Left forelimb (tissue), 1 donor: ENCODE measurements at regions not wholly inside any gene's neighbourhood (a gene's known extent, or its start where the extent isn't known, plus 50 kb on each side); places are given as distances from the start of the nearest gene placed in this dataset.

ENCODE experiments used
- DNase-seq: peaks from one replicate; pipeline ENCODE4 v3.0.0-alpha.2; 2018; ENCODE audit warnings: low spot score

DNA sequence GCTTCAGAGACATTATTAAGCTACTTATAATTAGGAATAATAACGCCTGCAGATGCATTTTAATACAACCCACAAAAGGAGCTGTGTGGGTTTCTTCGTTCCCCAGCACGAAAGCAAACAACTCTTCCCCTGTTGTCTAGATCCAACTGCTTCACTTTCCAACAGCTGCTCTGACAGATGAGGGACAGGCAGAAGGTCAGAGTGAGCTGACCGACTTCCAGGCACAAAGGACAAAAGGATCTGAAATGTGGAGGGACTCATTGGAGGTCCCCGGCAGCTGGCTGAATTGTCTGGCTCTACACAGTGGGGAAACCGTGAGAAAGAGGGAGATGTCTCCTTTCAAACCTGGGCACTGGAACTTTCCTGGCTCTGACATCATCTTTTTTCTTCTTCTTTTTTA lies 79.1 kb upstream of the ALDH1B1 start:
- no peak for DNase-seq

DNA sequence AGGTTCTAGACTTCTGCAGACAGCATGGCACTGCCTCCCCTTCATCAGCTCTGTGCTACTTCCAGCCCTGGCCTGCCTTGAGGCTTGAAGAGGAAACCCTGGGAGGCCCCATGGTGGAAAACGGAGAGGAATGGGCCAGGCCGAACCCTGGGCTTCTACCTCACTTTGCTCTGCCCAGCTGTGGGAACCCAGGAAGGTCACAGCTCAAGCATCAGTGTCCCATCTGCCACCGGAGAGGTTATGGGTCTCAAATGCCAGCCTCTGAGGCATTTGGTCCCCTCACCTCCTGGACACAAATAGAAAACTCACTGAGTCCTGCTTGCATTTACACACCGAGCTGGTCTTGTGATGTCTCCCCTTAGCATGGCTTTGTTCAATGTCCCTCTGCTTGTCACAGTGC lies 80.1 kb upstream of the ALDH1B1 start:
- DNase-seq, result no peak

DNA sequence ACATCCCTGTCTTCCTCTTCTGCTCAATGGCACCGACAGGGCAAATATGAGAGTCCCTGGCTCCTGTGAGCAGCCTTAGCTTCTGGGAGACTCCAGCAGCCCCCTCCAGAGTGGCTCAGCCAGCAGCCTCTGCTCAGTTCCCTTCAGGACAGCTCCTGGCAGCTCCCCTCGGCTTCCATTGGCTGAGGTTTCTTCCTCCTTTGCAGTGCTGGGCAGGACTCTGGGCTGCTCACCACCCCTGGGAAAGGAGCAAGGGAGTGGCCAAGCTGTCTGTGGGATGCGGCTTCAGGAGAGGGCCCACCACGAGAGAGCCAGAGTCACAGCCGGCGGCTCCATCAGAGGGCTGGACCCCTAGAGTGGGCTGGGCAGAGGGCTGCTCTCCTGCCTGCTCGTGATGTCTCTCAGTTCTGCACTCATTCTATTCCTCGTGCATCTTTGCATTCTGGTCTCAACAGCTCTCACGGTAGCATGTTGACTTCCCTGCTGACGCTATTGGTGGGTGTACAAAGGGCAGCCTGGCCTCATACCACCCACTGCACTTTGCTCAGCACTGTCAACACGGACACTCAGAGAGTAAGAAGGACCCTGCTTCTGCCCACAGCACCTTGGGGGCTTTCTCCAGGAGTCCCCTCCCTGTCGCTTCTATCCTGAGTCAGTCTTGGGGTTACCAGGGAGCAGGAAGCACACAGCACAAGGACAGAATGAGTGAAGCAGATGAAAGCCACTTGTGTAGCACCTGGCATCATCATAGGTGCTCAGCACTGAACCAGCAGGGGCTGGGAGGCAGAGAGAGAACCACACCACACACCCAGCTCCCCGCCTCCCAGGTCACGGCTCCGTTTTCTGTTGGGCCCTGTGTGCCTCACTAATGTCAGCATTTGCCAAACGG lies 80.9 kb upstream of the ALDH1B1 start:
- DNase-seq, result no peak

DNA sequence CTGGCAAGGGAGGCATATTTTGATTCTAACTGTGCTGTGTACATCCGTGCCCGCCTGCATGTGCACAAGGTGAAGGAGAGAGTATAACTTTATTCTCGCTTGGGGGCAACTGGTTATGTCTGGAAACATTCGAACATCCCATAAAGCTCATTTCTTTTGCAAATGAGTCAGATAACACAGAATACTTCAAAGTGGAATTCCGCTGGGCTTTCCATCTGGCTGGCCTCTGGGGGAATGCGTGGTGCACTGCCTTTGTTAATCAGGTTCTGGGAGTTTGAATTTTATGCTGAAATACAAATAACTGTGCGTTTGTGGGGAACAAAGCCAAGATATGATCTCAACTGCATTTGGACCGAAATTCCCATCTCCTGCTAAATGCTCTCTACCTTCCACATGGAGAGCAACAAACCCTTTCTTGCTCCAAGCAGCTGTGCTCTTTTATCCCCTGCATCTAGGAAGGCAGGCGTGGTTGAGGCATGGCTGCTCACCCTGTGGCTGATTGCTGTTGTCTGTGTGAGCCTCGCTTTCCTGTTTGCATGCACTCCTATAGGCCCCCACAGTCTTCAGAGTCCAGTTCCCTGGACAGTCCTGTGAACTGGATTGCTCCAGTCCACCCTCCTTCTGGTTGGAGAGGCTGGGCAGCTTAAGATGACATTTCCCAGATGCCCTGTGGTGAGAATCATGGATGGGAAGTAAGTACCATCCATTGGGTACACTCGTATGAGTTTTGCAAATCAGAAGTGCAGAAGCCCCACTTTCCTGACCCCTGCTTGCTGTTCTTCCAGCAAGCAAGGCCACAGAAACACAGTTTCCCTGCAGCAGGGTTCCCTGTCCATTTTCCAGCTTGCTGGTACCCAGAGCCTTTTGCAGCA lies 82.9 kb upstream of the ALDH1B1 start:
- DNase-seq, result no peak

DNA sequence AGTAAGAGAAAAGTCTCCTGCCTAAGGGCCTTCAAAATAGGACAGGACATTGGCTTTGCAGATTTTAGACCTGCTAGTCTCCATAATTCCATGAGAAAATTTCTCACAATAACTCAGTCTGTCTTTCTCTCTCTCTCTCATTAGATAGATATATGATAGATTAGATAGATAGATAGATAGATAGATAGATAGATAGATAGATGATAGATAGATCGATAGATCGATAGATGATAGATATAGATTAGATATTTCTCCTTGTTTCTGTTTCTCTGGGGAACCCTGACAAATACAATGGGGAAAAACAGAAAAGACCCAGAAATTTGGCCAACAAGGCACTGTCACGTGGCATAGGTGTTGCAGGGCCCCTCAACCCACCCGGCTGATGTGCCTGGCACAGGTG lies 84.4 kb upstream of the ALDH1B1 start:
- DNase-seq, result no peak

DNA sequence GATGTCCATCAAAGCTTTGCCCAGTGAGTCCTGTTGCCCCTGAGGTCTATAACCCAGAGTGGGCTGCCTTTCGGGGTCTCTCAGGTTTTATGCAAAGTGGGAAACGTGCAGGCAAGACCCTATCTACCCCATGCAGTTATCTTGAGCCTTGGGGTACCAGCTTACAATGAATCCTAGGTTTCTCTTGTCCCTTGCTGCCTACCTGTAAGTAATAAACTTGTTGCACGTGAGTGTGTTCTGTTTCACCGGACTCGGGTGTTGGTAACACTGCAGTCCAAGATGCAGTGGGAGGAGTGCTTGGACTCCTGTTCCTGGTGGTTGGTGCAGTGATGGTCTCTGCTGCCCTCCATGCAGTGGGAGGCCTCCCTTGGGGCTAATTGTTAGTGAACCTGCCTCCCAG lies 85.6 kb upstream of the ALDH1B1 start:
- no peak for DNase-seq

DNA sequence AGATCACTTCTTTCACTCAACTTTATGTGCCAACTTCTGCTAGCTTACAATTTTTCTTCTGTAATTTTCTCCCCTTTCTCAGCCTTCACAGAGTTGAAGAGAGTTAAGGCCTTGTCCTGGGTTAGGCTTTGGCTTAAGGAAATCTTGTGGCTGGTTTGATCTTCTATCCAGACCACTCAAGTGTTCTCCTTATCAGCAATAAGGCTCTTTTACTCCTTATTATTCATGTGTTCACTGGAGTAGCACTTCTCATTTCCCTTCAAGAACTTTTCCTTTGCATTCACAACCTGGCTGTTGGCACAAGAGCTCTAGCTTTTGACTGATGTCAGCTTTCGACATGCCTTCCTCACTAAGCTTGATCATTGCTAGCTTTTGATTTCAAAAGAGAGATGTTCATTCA lies 86.9 kb upstream of the ALDH1B1 start:
- DNase-seq, result no peak

DNA sequence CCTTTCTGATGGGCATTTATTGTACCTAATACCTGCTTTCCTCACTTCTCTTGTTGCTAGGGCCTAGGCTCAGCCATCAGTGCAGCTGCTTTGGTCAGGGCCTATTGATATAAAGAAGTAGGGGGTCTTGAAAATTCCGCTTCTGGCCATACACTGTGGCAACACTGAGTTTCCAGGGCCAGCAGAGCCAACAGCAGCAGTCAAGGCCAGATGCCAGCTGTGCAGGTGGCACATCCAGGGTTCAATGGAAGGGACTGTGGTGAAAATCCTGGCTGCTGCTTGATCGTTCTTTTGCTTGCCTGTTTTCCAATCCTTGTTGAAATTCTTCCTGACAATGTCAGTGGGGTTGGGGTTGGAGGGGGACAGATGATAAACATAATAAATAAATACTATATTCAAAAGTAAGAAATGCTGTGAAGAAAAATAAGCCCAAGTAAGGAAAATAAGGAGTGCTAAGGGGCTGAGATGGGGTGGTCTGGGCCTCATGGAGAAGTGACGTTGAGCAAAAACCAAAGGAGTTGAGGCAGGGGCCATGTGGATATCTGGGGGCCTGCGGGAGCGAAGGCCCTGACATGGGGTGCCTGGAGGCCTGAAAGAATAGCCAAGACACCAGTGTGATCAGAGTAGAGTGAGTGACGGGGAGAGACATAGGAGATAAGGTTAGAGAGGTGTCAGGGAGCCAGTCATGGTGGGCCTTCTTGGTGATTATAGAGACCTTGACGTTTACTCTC lies 91.0 kb upstream of the ALDH1B1 start:
- peak; percentile 37 for DNase-seq

DNA sequence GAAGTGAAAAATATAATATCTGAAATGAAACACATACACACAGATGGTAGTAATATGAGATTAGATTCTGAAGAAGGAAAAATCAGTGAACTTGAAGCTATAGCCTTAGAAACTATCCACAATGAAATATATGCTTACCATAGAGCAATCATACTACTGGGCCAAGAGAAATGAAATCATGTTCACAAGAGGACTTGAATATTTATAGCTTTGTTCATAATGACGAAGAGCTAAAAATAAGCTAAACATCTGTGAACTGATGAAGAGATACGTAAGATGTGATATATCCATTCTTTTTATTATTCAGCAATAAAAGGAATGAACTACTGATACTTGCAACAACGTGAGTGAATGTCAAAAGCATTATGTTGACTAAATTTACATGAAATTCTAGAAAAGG lies 92.6 kb upstream of the ALDH1B1 start:
- DNase-seq, result no peak

DNA sequence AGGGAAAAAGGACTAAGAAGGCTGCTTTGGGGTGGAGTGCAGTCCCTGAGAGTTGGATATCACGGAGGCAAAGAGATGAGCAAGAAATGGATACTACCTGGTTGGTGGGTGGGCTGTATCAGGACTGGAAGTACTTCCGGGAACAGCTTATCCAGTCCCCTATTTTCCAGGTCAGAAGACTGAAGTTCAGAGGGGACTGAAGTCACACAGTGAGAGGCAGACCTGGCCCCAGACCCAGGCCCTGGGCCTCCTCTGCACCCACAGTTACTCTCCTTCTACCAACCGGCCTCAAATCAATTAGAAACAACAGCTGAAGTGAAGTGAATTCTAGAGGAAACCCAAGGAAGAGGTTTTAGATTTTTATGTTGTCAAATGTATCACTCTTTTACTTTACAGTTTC lies 93.6 kb upstream of the ALDH1B1 start:
- DNase-seq, result no peak

DNA sequence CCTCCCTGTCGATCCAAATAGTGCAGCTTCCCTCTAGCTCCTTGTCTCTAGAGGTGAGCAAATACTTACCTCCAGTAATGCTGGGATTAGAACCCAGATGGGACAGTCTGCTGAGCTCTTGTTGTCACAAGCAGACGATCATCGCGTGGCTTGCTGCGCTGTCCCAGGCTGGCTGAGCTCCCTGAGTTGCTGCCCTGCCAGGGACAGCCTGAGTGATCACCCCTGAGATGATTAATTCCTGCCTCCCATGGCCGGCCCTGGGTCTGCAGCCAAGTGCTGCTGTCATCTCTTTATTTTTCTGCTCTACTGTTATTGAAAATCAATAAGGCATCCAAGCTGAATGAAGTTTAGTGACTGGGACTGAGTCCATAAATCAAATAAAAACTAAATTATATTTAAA lies 94.0 kb upstream of the ALDH1B1 start:
- DNase-seq, result peak; percentile 53

DNA sequence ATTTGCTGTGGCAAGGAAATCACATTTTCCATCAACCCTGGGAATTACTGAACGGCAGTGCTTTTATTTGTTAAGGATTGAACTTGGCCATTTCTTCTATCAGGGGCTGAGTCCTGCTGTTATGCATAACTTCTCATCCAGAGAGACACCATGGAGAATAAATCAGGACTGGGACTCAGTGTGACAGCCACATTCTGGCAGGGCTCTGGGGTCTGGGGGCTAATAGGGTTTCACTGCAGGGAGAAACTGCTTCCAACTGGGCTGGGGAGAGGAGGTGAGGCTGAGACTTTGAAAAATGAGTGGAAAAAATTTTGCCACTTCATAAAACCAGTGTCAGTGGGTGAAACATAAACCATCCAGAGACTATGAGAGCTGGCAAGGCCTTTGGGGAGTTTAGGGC lies 95.7 kb upstream of the ALDH1B1 start:
- peak; percentile 25 for DNase-seq

DNA sequence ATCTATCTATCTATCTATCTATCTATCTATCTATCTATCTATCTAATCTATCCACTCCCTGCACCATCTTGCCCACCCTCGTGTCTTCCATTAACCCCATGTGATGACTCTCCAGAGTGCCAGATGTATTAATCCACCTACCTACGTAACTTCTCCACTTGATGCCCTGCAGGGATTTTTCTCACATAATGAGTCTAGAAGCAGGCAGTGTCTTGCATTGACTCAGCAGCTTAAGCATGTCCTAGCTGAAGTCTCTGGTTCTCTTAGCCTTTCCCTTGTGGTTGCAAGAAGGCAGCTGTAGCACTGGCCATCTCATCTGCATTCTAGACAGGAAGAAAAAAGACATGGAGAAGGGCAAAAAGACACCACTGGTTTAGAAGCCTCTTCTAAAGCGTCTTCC lies 96.7 kb upstream of the ALDH1B1 start:
- DNase-seq, result peak; percentile 11

DNA sequence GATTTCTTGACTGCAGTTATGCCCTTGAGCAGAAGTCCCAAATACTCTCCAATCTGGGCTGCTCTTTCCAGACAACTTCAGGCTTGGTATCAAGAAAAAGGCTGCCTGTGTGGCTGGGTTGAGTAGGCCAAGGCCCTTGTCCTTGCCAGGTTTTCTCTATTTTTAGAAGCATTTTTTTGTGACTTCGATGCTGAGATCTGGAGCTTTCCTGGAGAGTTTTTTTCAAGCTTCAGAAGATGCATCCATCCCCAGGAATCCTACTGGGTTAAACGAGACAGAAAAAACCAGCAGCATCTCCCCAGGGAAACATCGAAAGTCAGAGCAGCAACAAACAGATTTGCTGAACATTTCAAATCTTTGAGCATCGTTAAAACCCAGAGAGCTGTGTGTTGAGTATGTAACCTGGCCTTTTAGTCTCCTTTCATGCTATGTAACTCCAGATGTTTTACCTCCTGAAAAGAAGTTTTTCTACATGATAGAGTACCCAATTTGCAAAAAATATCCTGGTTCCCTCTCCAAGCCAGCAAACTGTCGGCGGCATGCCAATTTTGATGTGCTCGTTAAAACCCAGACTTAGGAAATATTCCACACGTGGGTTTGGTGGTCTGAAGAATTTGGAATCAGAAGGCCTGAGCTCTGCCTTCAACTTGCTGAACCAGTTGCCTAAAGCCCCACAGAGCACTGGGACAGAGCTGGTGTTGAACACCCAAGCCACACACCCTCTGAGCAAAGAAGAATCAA lies 98.1 kb upstream of the ALDH1B1 start:
- peak; percentile 42 for DNase-seq

DNA sequence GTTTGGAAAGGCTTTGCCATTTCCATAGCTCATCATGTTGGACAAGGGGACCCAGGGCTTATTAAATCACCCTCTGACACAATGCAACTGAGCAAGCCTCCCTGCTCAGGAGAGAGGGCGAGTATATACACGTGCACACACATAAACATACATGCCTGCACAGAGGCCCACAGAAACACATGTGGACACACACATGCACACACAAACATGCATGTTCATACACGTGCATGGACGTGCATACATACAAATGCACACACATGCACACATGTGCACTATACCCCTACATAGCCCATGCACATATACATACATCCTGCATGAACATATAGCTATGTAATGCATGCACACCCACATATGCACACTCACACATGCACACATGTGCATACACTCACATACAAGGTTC lies 99.5 kb upstream of the ALDH1B1 start:
- no peak for DNase-seq

DNA sequence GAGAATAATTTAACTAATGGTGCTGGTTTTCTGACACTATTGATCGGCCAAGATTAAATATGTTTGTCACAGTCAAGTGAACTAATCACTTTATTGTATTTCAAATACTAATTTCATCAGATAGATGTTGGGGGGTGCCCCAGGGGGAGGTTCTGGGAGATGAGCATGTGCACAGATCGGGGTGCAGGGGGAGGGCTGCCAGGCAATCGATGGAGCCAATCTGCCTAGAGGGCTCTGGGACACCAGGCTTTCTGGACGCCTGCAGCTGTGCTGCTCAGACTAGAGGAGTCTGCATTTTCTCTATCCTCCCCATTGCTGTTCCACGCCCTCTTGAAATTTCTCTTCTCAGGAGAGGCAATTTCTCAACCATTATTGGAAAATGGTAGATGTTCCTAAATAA lies 100.0 kb upstream of the ALDH1B1 start:
- peak; percentile 31 for DNase-seq

DNA sequence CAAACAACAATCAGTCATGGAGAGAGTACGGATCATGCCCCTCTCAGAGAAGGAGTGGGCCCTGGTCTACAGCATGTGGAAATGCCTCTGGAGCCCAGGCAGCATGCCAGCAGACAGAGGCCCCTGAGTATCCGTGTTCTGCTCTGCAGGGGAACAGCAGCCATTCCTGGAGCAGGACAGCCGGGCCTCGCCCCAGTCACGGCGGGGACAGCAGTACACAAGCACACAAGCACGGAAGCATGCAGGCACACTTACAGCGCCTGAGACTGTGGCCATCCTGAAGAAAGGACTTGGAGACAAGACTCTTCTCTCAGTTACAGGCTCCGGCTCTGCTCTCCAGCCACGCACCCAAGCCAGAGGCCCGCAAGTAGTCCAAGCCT lies 102.6 kb upstream of the ALDH1B1 start:
- peak; percentile 50 for DNase-seq

DNA sequence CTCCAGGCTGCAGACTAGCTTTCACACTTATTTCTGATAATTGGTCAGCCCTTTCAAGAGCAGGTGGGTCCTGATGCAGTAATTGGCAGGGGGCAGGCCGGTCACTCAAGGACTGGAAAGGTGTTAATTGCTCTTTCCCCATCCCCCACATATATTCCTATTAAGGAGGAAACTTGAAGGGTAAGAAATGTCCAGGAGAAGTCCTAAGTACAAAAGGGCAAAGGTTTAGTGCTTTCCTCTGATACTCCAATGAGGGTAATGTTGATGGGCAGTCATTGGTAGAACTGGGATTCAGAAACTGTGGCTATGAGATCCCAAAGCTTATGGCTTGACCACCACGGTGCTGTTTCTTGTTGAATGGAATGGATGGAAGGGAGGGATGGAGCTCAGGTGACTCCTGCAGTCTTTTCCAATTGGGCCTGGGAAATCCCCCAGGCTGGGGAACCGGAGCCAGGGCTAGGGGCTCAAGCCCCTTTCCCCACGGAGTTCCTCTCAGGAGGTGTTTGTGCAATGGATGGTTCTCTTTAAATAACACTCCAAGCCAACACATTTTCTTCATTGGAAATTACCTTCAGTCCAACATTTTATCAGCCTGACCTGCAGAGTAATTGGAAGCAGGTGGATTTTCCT lies 103.2 kb upstream of the ALDH1B1 start:
- peak; percentile 46 for DNase-seq

DNA sequence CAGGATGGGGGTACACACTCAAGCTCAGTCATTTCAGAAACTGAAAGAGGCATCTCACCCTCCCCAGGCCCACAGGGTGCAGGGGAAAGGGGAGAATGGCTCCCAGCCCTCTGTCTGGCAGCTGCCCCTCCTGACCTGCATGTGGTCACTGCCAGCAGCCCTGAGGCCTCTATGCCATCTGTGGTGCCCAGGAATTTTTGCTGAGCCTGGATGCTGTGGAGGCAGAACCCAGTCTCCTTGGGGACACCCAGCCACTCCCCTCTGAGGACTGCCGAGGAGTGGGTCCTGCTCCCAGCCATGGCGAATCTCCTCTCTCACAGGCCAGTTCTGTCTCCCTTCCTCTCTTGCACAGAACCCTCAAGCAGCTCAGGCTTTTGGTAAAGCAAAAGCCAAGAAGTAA lies 104.0 kb upstream of the ALDH1B1 start:
- peak; percentile 50 for DNase-seq

DNA sequence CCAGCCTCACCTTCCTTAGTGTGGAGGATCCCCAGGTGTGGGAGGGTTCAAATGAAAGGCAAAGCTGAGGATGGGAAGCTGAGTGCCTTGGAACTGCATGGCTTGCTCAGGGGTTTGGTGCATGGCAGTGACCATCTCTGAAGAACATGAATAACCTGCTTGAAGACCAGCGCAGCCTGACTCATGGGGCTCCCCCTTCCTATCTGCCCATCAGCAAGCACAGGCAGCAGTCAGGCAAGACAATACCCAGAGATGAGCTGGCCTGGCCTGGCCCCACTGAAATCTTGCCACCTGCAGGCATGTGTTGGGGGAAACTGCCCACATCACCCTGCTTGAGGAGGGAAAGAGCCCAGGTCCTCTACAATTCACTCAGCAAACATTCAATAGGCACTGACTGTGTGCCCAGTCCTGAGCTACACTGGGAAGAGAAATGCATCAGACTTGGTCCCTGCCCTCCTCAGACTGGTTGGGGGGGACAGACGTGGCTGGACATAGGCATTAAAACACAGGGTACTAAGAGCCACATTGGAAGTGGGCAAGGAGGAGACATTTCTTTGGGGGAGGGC lies 105.0 kb upstream of the ALDH1B1 start:
- peak; percentile 49 for DNase-seq

DNA sequence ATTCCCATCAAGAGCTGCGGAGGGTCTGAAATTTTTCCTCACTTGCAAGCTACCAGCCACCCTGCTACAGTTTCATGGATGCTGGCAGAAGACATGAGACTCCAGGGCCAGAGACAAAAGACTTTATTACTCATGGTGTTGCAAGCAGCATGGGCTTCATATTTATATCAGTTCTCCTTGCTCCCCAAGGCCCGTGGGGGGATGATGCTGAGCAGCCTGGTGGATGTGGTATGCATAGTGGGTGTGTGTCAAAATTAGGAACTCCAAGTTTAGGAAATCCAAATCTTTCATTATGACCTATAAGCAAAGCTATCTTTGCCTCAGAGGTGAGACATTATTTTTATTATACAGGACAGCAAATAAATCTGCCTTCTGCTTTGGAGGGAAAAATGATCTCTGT lies 105.7 kb upstream of the ALDH1B1 start:
- no peak for DNase-seq
